ENCODE measurements at regions not wholly inside any gene's neighbourhood (a gene's known extent, or its start where the extent isn't known, plus 50 kb on each side); places are given as distances from the start of the nearest gene placed in this dataset.

- in situ Hi-C loops (cut with HindIII; ENCODE audit: low sequenced_read_pairs), result no loop called here
- no peak overlapping the region for H3K4me3 ChIP-seq (ENCODE audit: low read depth, low read length)
- TF ChIP-seq CTCF (IDR thresholded peaks at IDR 0.05; ENCODE audit: low read depth, low read length, missing control alignments), result no peak
- no peak for DNase-seq (ENCODE audit: low read depth)
Measured at GRCh38 chr12:89901906-89902642, 193.4 kb upstream of the ATP2B1 start.

- in situ Hi-C loops (cut with HindIII; ENCODE audit: low sequenced_read_pairs), result no loop called here
- TF ChIP-seq CTCF (IDR thresholded peaks at IDR 0.05; ENCODE audit: low read depth, low read length, missing control alignments), result no peak
- no peak overlapping the region for H3K4me3 ChIP-seq (ENCODE audit: low read depth, low read length)
- no peak for DNase-seq (ENCODE audit: low read depth)
Measured at GRCh38 chr12:89901319-89901718, 192.7 kb upstream of the ATP2B1 start.

- in situ Hi-C loops (cut with HindIII; ENCODE audit: low sequenced_read_pairs), result no loop called here
- TF ChIP-seq CTCF (IDR thresholded peaks at IDR 0.05; ENCODE audit: low read depth, low read length, missing control alignments), result no peak
- no peak for DNase-seq (ENCODE audit: low read depth)
- no peak overlapping the region for H3K4me3 ChIP-seq (ENCODE audit: low read depth, low read length)
Measured at GRCh38 chr12:89899651-89900050, 191.0 kb upstream of the ATP2B1 start.

GRCh38 chr12:89895591-89895990 lies 187.0 kb upstream of the ATP2B1 start:
- no peak overlapping the region for H3K4me3 ChIP-seq (ENCODE audit: low read depth, low read length)
- in situ Hi-C loops (cut with HindIII; ENCODE audit: low sequenced_read_pairs), result no loop called here
- DNase-seq (ENCODE audit: low read depth), result no peak
- no peak for TF ChIP-seq CTCF (IDR thresholded peaks at IDR 0.05; ENCODE audit: low read depth, low read length, missing control alignments)

- in situ Hi-C loops (cut with HindIII; ENCODE audit: low sequenced_read_pairs), result no loop called here
- no peak for TF ChIP-seq CTCF (IDR thresholded peaks at IDR 0.05; ENCODE audit: low read depth, low read length, missing control alignments)
- H3K4me3 ChIP-seq (ENCODE audit: low read depth, low read length), result no peak overlapping the region
- DNase-seq (ENCODE audit: low read depth), result no peak
Measured at GRCh38 chr12:89895101-89895500, 186.5 kb upstream of the ATP2B1 start.

- TF ChIP-seq CTCF (IDR thresholded peaks at IDR 0.05; ENCODE audit: low read depth, low read length, missing control alignments), result no peak
- H3K4me3 ChIP-seq (ENCODE audit: low read depth, low read length), result no peak overlapping the region
- in situ Hi-C loops (cut with HindIII; ENCODE audit: low sequenced_read_pairs), result no loop called here
- DNase-seq (ENCODE audit: low read depth), result no peak
Measured at GRCh38 chr12:89893972-89894706, 185.5 kb upstream of the ATP2B1 start.

All from astrocyte of the cerebellum (primary cell).